Astrocyte of the cerebellum (primary cell): ENCODE measurements at regions not wholly inside any gene's neighbourhood (a gene's known extent, or its start where the extent isn't known, plus 50 kb on each side); places are given as distances from the start of the nearest gene placed in this dataset.

Experiments used
- DNase-seq: peaks from one replicate; pipeline ENCODE4 v3.0.0-alpha.2; 2011; ENCODE audit warnings: low read depth
- H3K4me3 ChIP-seq: 2 replicates; pipeline ENCODE4 v1.5.1; 2011; ENCODE audit warnings: mild to moderate bottlenecking, low read depth, low read length, moderate library complexity
- in situ Hi-C: cut with HindIII; loops from 2 replicates; pipeline ENCODE4 v1.10.0; 2017; ENCODE audit warnings: low sequenced_read_pairs
- TF ChIP-seq, protein P1 (sequence below): IDR thresholded peaks from 2 replicates; pipeline ENCODE4 v1.5.1; 2012; ENCODE audit warnings: low read length, low read depth, moderate library complexity, mild to moderate bottlenecking; ENCODE audit errors: missing control alignments

DNA sequence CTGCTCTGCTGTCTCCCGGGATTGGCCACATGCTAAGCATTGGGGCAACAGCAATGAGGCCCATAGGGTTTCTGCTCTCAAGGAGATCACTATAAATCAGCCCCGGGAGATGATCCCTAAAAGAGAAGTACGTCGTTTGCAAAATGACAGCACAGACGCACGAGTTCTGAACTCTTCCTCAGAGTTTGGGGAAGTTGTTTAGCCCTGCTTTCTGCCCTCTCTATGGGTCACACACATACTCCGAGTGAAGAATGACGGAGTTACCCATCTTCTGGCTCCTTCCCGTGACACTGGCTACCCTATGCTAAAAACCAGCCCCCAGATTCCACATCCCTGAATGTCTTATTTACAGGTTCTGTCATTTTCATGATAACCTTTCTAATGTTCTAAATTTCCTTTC, 258.0 kb upstream of the PLEKHG7 start:
- TF ChIP-seq, protein P1, sequence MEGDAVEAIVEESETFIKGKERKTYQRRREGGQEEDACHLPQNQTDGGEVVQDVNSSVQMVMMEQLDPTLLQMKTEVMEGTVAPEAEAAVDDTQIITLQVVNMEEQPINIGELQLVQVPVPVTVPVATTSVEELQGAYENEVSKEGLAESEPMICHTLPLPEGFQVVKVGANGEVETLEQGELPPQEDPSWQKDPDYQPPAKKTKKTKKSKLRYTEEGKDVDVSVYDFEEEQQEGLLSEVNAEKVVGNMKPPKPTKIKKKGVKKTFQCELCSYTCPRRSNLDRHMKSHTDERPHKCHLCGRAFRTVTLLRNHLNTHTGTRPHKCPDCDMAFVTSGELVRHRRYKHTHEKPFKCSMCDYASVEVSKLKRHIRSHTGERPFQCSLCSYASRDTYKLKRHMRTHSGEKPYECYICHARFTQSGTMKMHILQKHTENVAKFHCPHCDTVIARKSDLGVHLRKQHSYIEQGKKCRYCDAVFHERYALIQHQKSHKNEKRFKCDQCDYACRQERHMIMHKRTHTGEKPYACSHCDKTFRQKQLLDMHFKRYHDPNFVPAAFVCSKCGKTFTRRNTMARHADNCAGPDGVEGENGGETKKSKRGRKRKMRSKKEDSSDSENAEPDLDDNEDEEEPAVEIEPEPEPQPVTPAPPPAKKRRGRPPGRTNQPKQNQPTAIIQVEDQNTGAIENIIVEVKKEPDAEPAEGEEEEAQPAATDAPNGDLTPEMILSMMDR: no peak
- in situ Hi-C loops: no loop called here
- no peak overlapping the region for H3K4me3 ChIP-seq
- DNase-seq: no peak

DNA sequence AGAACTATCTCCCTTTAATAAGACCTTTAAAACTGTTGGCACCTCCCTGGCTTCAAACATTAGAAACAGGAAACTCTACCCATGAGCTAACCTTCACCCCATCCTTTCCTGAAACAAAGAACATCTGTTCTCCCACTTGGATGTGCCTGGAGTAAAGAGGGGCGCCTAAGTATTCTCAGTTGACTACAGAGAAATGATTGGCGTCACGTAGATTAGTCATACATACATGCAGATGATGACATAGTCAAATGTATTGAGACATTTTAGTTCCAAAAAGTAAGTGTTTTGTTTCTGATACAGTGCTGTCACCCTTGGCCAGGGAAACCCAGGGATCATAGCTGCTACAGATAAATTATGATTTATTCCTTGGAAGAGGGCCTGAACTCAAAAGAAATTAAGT, 260.0 kb upstream of the PLEKHG7 start:
- no peak for DNase-seq

DNA sequence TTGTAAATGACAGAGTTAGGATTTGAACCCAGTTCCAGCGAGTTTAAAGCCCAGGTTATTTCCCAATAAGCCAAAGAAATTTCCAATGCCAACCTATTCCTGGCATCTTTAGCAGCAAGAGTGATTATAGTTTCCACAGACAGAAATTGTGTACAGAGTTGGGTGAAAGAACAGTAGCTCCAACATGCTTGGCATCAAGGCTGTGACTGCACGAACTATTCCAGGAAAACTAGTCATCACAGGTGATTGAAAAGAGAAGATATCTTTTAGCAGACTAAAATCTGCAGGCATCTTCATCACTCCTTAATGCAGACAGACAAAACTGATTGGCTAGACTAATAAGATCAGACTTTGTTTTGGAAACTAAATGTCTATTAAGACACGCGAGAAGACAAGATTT, 262.7 kb upstream of the PLEKHG7 start:
- TF ChIP-seq, protein P1: no peak
- no peak overlapping the region for H3K4me3 ChIP-seq
- DNase-seq: no peak
- in situ Hi-C loops: no loop called here

More for the DNA sequence above, 260.0 kb upstream of the PLEKHG7 start:
- in situ Hi-C loops: no loop called here
- no peak overlapping the region for H3K4me3 ChIP-seq
- TF ChIP-seq, protein P1: no peak

DNA sequence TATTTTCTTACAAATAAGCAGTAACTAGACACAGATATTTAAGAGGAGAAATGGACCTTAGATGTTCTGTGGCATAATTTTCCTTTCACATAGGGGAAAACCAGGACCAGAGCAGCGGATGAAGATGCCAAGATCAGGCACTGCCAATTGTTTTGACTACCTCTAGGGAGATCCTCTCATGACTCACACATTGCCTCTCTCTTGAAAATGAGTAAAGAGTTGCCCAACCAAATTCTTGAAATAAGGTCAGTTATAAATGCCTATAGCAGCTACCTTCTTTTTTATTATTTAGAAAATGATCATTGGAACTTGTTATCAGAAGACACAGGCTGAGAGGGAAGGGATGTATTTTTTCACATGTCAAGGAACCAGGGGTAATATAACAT, 263.4 kb upstream of the PLEKHG7 start:
- TF ChIP-seq, protein P1: no peak
- H3K4me3 ChIP-seq: no peak overlapping the region
- DNase-seq: peak; percentile 8
- in situ Hi-C loops: no loop called here

DNA sequence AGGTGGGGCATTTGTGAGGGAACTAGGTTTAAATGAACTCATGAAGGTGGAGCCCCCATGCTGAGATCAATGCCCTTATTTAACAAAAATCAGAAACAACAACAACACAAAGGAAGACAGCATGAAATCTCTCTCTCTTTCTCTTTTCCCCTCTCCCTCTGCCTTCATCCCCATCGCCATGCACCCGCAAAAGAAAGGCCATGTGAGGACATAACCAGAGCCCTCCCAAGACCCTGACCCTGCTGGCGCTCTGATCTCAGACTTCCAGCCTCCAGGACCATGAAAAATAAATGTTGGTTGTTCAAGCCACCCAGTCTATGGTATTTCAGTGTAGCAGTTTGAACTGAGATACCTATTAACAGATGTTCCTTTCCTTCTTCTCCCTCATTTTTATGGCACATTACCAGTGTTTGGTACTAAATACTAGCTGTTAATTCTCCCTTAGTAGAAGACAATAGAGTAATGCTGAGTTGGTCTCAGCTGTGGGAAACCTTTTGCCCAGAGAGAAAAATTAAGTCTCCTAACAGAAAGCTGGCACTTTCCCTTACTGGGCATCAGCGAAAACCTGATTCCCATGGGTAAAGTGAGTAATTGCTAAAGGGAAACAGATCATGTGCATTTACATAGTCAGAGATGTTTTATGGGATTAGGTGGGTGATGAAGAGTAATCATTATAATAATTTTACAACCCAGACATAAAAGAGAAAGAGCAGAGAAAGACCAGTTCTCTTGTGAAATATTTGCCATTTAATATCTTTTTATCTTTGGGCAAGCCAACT, 264.0 kb upstream of the PLEKHG7 start:
- in situ Hi-C loops: no loop called here
- DNase-seq: no peak
- TF ChIP-seq, protein P1: no peak
- H3K4me3 ChIP-seq: no peak overlapping the region

DNA sequence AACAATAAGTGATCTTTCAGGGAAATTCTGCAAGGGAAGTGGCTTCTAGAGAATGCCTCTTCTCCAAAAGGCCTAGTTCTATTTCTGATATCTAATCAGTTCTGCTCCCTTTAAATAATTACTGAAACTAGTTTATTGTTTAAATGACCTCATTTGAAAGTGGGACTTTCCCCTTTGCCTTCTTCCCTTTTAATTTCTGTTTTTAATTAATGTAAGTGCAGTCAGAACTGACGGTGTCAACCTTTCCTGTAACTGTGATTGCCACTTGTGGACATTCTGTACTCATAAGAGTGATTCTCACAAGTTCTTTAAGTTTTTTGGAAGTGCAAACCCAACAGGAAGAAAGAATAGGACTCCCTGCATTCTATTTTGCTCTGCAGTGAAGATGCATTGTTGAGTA, 265.3 kb upstream of the PLEKHG7 start:
- TF ChIP-seq, protein P1: no peak
- no peak for DNase-seq
- H3K4me3 ChIP-seq: no peak overlapping the region
- in situ Hi-C loops: no loop called here
